DND-41 (cell line): ENCODE measurements at regions not wholly inside any gene's neighbourhood (a gene's known extent, or its start where the extent isn't known, plus 50 kb on each side); places are given as distances from the start of the nearest gene placed in this dataset.

Experiments
- ATAC-seq: fragments of 200-7000 bp; cut with Tn5 transposase; 3 replicates; pipeline ENCODE4 v1.9.1; 2021; ENCODE audit warnings: low read depth; ENCODE audit not compliant: insufficient read depth
- DNase-seq: peaks from one replicate; pipeline ENCODE4 v3.0.0-alpha.2; 2020
- H2AFZ ChIP-seq: 2 replicates; pipeline ENCODE4 v1.6.0; 2012; ENCODE audit warnings: low read depth, low read length
- H3K27ac ChIP-seq: 2 replicates; pipeline ENCODE4 v1.5.1; 2012; ENCODE audit warnings: low read length, inconsistent platforms
- H3K27me3 ChIP-seq: fragments of 200-600 bp; sonication (generic); 2 replicates; pipeline ENCODE4 v1.6.0; 2012; ENCODE audit warnings: low read length, mild to moderate bottlenecking, inconsistent platforms; ENCODE audit not compliant: insufficient read depth, poor library complexity
- H3K36me3 ChIP-seq: 2 replicates; pipeline ENCODE4 v1.5.1; 2012; ENCODE audit warnings: low read length, inconsistent platforms; ENCODE audit not compliant: insufficient read depth
- H3K4me1 ChIP-seq: 2 replicates; pipeline ENCODE4 v1.5.1; 2012; ENCODE audit warnings: mild to moderate bottlenecking, low read length; ENCODE audit not compliant: insufficient read depth
- H3K4me2 ChIP-seq: 2 replicates; pipeline ENCODE4 v1.6.0; 2012; ENCODE audit warnings: mild to moderate bottlenecking, moderate library complexity, low read length, inconsistent platforms; ENCODE audit not compliant: insufficient read depth
- H3K4me3 ChIP-seq, 2 experiments: fragments of 200-600 bp in 1 of 2; shearing (Covaris generic) in 1 of 2; 2 replicates each; pipeline ENCODE4 v1.5.1; 2012 to 2016; ENCODE audit warnings: inconsistent platforms in 2 of 2, low read length in 2 of 2, mild to moderate bottlenecking in 2 of 2, low read depth in 1 of 2, moderate library complexity in 1 of 2
- H3K79me2 ChIP-seq: 2 replicates; pipeline ENCODE4 v1.6.0; 2012; ENCODE audit warnings: low read length, inconsistent platforms; ENCODE audit not compliant: insufficient read depth
- H3K9ac ChIP-seq: 2 replicates; pipeline ENCODE4 v1.6.0; 2012; ENCODE audit warnings: low read depth, mild to moderate bottlenecking, inconsistent platforms, low read length, moderate library complexity
- H3K9me3 ChIP-seq: 2 replicates; pipeline ENCODE4 v1.5.1; 2012; ENCODE audit warnings: low read length, moderate library complexity, mild to moderate bottlenecking, inconsistent platforms; ENCODE audit not compliant: insufficient read depth, severe bottlenecking
- H4K20me1 ChIP-seq: 2 replicates; pipeline ENCODE4 v1.6.0; 2012; ENCODE audit warnings: low read length; ENCODE audit not compliant: insufficient read depth
- CTCF ChIP-seq: IDR thresholded peaks from 2 replicates; pipeline ENCODE4 v1.5.1; 2012; ENCODE audit warnings: borderline replicate concordance, low read length, moderate library complexity, mild to moderate bottlenecking; ENCODE audit not compliant: poor library complexity, severe bottlenecking; ENCODE audit errors: extremely low read depth
- EZH2 ChIP-seq: IDR thresholded peaks from 3 replicates; pipeline ENCODE4 v1.6.1; 2012; ENCODE audit warnings: borderline replicate concordance, low read depth, mild to moderate bottlenecking, moderate library complexity, low read length, inconsistent platforms; ENCODE audit not compliant: severe bottlenecking

- Histone ChIP-seq H2AFZ (no peak overlapping the region), H3K9me3 (no peaks in the 10 kb centered on the region), H3K27ac (no peak overlapping the region), H3K4me2 (no peak overlapping the region), H4K20me1 (no peaks in the 10 kb centered on the region), H3K79me2 (no peaks in the 10 kb centered on the region), H3K36me3 (no peaks in the 10 kb centered on the region), H3K9ac (no peak overlapping the region), H3K27me3 (no peaks in the 10 kb centered on the region), H3K4me1 (no peaks in the 10 kb centered on the region), H3K4me3 (no peak overlapping the region)
- TF ChIP-seq CTCF, result no peak
- TF ChIP-seq EZH2, result no peak
- ATAC-seq (no peak), DNase-seq (no peak)
These were observed 114.8 kb upstream of the SFSWAP start for GRCh38 chr12:131596115-131596514.

GRCh38 chr12:131597333-131597732 is 113.6 kb upstream of the SFSWAP start:
- ATAC-seq (no peak), DNase-seq (no peak)
- Histone ChIP-seq H2AFZ (no peak overlapping the region), H3K27ac (no peak overlapping the region), H3K79me2 (no peaks in the 10 kb centered on the region), H3K9ac (no peak overlapping the region), H3K4me3 (no peak overlapping the region), H3K4me1 (no peaks in the 10 kb centered on the region), H3K9me3 (no peaks in the 10 kb centered on the region), H3K27me3 (no peaks in the 10 kb centered on the region), H4K20me1 (no peaks in the 10 kb centered on the region), H3K4me2 (no peak overlapping the region), H3K36me3 (no peaks in the 10 kb centered on the region)
- TF ChIP-seq EZH2 (no peak), CTCF (no peak)

GRCh38 chr12:131598717-131599116 is 112.2 kb upstream of the SFSWAP start:
- peaks cover 4% of the 10 kb centered on the region for H3K27me3 ChIP-seq
- no peak overlapping the region for H2AFZ ChIP-seq
- DNase-seq (no peak), ATAC-seq (no peak)
- no peak overlapping the region for H3K4me2 ChIP-seq
- no peaks in the 10 kb centered on the region for H4K20me1 ChIP-seq
- H3K36me3 ChIP-seq, result no peaks in the 10 kb centered on the region
- TF ChIP-seq CTCF (no peak), EZH2 (no peak)
- H3K9me3 ChIP-seq, result no peaks in the 10 kb centered on the region
- H3K4me1 ChIP-seq, result no peaks in the 10 kb centered on the region
- no peak overlapping the region for H3K4me3 ChIP-seq
- H3K9ac ChIP-seq, result no peak overlapping the region
- H3K79me2 ChIP-seq, result no peaks in the 10 kb centered on the region
- no peak overlapping the region for H3K27ac ChIP-seq
